DND-41 (cell line): ENCODE measurements at regions not wholly inside any gene's neighbourhood (a gene's known extent, or its start where the extent isn't known, plus 50 kb on each side); places are given as distances from the start of the nearest gene placed in this dataset.

ENCODE experiments used
- ATAC-seq: fragments of 200-7000 bp; cut with Tn5 transposase; 3 replicates; pipeline ENCODE4 v1.9.1; 2021; ENCODE audit warnings: low read depth; ENCODE audit not compliant: insufficient read depth
- DNase-seq: peaks from one replicate; pipeline ENCODE4 v3.0.0-alpha.2; 2020
- H2AFZ ChIP-seq: 2 replicates; pipeline ENCODE4 v1.6.0; 2012; ENCODE audit warnings: low read depth, low read length
- H3K27ac ChIP-seq: 2 replicates; pipeline ENCODE4 v1.5.1; 2012; ENCODE audit warnings: low read length, inconsistent platforms
- H3K27me3 ChIP-seq: fragments of 200-600 bp; sonication (generic); 2 replicates; pipeline ENCODE4 v1.6.0; 2012; ENCODE audit warnings: low read length, mild to moderate bottlenecking, inconsistent platforms; ENCODE audit not compliant: insufficient read depth, poor library complexity
- H3K36me3 ChIP-seq: 2 replicates; pipeline ENCODE4 v1.5.1; 2012; ENCODE audit warnings: low read length, inconsistent platforms; ENCODE audit not compliant: insufficient read depth
- H3K4me1 ChIP-seq: 2 replicates; pipeline ENCODE4 v1.5.1; 2012; ENCODE audit warnings: mild to moderate bottlenecking, low read length; ENCODE audit not compliant: insufficient read depth
- H3K4me2 ChIP-seq: 2 replicates; pipeline ENCODE4 v1.6.0; 2012; ENCODE audit warnings: mild to moderate bottlenecking, moderate library complexity, low read length, inconsistent platforms; ENCODE audit not compliant: insufficient read depth
- H3K4me3 ChIP-seq, 2 experiments: fragments of 200-600 bp in 1 of 2; shearing (Covaris generic) in 1 of 2; 2 replicates each; pipeline ENCODE4 v1.5.1; 2012 to 2016; ENCODE audit warnings: inconsistent platforms in 2 of 2, low read length in 2 of 2, mild to moderate bottlenecking in 2 of 2, low read depth in 1 of 2, moderate library complexity in 1 of 2
- H3K79me2 ChIP-seq: 2 replicates; pipeline ENCODE4 v1.6.0; 2012; ENCODE audit warnings: low read length, inconsistent platforms; ENCODE audit not compliant: insufficient read depth
- H3K9ac ChIP-seq: 2 replicates; pipeline ENCODE4 v1.6.0; 2012; ENCODE audit warnings: low read depth, mild to moderate bottlenecking, inconsistent platforms, low read length, moderate library complexity
- H3K9me3 ChIP-seq: 2 replicates; pipeline ENCODE4 v1.5.1; 2012; ENCODE audit warnings: low read length, moderate library complexity, mild to moderate bottlenecking, inconsistent platforms; ENCODE audit not compliant: insufficient read depth, severe bottlenecking
- H4K20me1 ChIP-seq: 2 replicates; pipeline ENCODE4 v1.6.0; 2012; ENCODE audit warnings: low read length; ENCODE audit not compliant: insufficient read depth
- EZH2 ChIP-seq: IDR thresholded peaks from 3 replicates; pipeline ENCODE4 v1.6.1; 2012; ENCODE audit warnings: borderline replicate concordance, low read depth, mild to moderate bottlenecking, moderate library complexity, low read length, inconsistent platforms; ENCODE audit not compliant: severe bottlenecking
- TF ChIP-seq, protein P1 (sequence below): IDR thresholded peaks from 2 replicates; pipeline ENCODE4 v1.5.1; 2012; ENCODE audit warnings: borderline replicate concordance, low read length, moderate library complexity, mild to moderate bottlenecking; ENCODE audit not compliant: poor library complexity, severe bottlenecking; ENCODE audit errors: extremely low read depth

GRCh38 chr13:83297586-83298290, 584.5 kb downstream of the SLITRK1 start:
- DNase-seq (no peak), ATAC-seq (no peak)
- no peak overlapping the region for H3K27ac ChIP-seq
- H3K4me1 ChIP-seq: no peaks in the 10 kb centered on the region
- no peaks in the 10 kb centered on the region for H3K9me3 ChIP-seq
- no peak overlapping the region for H3K4me2 ChIP-seq
- no peaks in the 10 kb centered on the region for H3K36me3 ChIP-seq
- TF ChIP-seq, protein P1, sequence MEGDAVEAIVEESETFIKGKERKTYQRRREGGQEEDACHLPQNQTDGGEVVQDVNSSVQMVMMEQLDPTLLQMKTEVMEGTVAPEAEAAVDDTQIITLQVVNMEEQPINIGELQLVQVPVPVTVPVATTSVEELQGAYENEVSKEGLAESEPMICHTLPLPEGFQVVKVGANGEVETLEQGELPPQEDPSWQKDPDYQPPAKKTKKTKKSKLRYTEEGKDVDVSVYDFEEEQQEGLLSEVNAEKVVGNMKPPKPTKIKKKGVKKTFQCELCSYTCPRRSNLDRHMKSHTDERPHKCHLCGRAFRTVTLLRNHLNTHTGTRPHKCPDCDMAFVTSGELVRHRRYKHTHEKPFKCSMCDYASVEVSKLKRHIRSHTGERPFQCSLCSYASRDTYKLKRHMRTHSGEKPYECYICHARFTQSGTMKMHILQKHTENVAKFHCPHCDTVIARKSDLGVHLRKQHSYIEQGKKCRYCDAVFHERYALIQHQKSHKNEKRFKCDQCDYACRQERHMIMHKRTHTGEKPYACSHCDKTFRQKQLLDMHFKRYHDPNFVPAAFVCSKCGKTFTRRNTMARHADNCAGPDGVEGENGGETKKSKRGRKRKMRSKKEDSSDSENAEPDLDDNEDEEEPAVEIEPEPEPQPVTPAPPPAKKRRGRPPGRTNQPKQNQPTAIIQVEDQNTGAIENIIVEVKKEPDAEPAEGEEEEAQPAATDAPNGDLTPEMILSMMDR: no peak
- TF ChIP-seq EZH2: no peak
- H3K79me2 ChIP-seq: no peaks in the 10 kb centered on the region
- H3K9ac ChIP-seq: no peak overlapping the region
- H3K4me3 ChIP-seq: no peak overlapping the region
- no peaks in the 10 kb centered on the region for H4K20me1 ChIP-seq
- H3K27me3 ChIP-seq: no peaks in the 10 kb centered on the region
- H2AFZ ChIP-seq: no peak overlapping the region

- H3K4me3 ChIP-seq: no peak overlapping the region
- H3K27me3 ChIP-seq: no peaks in the 10 kb centered on the region
- H3K9me3 ChIP-seq: no peaks in the 10 kb centered on the region
- no peak overlapping the region for H2AFZ ChIP-seq
- no peaks in the 10 kb centered on the region for H3K36me3 ChIP-seq
- H4K20me1 ChIP-seq: no peaks in the 10 kb centered on the region
- H3K4me2 ChIP-seq: no peak overlapping the region
- TF ChIP-seq, protein P1: no peak
- no peak for TF ChIP-seq EZH2
- DNase-seq (no peak), ATAC-seq (no peak)
- no peak overlapping the region for H3K9ac ChIP-seq
- H3K79me2 ChIP-seq: no peaks in the 10 kb centered on the region
- H3K27ac ChIP-seq: no peak overlapping the region
- H3K4me1 ChIP-seq: no peaks in the 10 kb centered on the region
Measured at GRCh38 chr13:83295686-83296085, 586.6 kb downstream of the SLITRK1 start.

GRCh38 chr13:83286737-83287136, 595.5 kb downstream of the SLITRK1 start:
- Histone ChIP-seq H3K27ac (no peak overlapping the region), H3K9me3 (no peaks in the 10 kb centered on the region), H3K4me1 (no peaks in the 10 kb centered on the region), H3K4me3 (no peak overlapping the region), H2AFZ (no peak overlapping the region), H3K36me3 (no peaks in the 10 kb centered on the region), H3K9ac (no peak overlapping the region), H4K20me1 (no peaks in the 10 kb centered on the region), H3K27me3 (no peaks in the 10 kb centered on the region), H3K79me2 (no peaks in the 10 kb centered on the region), H3K4me2 (no peak overlapping the region)
- TF ChIP-seq, protein P1: no peak
- no peak for TF ChIP-seq EZH2
- ATAC-seq: no peak
- no peak for DNase-seq
